Stomach (tissue), 8 donors: ENCODE measurements at regions not wholly inside any gene's neighbourhood (a gene's known extent, or its start where the extent isn't known, plus 50 kb on each side); places are given as distances from the start of the nearest gene placed in this dataset.

Experiments
- DNase-seq, 2 donors: peaks; one replicate each; pipeline versions ENCODE4 v3.0.0 to v3.0.0-alpha.2; 2013 to 2019
- H3K27ac ChIP-seq, 5 donors: fragments of 200-600 bp in 4 of 5; sonication (generic) in 4 of 5; one replicate each; pipeline ENCODE4 v1.5.1; 2013 to 2019; ENCODE audit warnings: mild to moderate bottlenecking in 1 of 5, moderate library complexity in 1 of 5
- H3K27me3 ChIP-seq, 3 donors: fragments of 200-600 bp; sonication (generic); one replicate each; pipeline ENCODE4 v1.5.1; 2017 to 2019; ENCODE audit warnings: mixed run types in 1 of 3
- H3K36me3 ChIP-seq, 4 donors: fragments of 200-600 bp; sonication (generic); 1 replicate in 3 of 4; 2 replicates in 1 of 4; pipeline ENCODE4 v1.5.1; 2016 to 2019
- H3K4me1 ChIP-seq, 4 donors: fragments of 200-600 bp; sonication (generic); one replicate each; pipeline ENCODE4 v1.5.1; 2016 to 2019
- H3K4me3 ChIP-seq, 4 donors: fragments of 200-600 bp; sonication (generic) in 3 of 4; one replicate each; pipeline ENCODE4 v1.5.1; 2016 to 2019; ENCODE audit warnings: mild to moderate bottlenecking in 1 of 4
- H3K9me3 ChIP-seq, 4 donors: fragments of 200-600 bp; sonication (generic); one replicate each; pipeline ENCODE4 v1.5.1; 2016 to 2019
- CTCF ChIP-seq, 7 experiments: fragments of 450-650 bp in 4 of 7; fragments of 200-600 bp in 3 of 7; sonication (generic) in 3 of 7; IDR thresholded peaks; one replicate each; pipeline ENCODE4 v1.5.1; 2016 to 2019; ENCODE audit warnings: antibody characterized with exemption in 7 of 7, control low read depth in 2 of 7, mild to moderate bottlenecking in 1 of 7
- EP300 ChIP-seq: sonication (generic); formaldehyde crosslinking; IDR thresholded peaks from one replicate; pipeline ENCODE4 v1.6.1; 2017; ENCODE audit warnings: antibody characterized with exemption
- POLR2A ChIP-seq, 4 donors: fragments of 450-650 bp; IDR thresholded peaks; one replicate each; pipeline ENCODE4 v1.6.1; 2016; ENCODE audit warnings: antibody characterized with exemption in 4 of 4, control low read depth in 2 of 4, mild to moderate bottlenecking in 1 of 4, moderate library complexity in 1 of 4
- POLR2AphosphoS5 ChIP-seq, 3 donors: sonication (generic); formaldehyde crosslinking; IDR thresholded peaks; one replicate each; pipeline ENCODE4 v1.6.1; 2016; ENCODE audit warnings: antibody characterized with exemption in 3 of 3
- WGBS, 5 donors: extraction: QIAGEN DNeasy Blood & Tissue Kit in 3 of 5; methylation state at CpG; one replicate each; pipeline versions ENCODE4 v1.1.5 to v1.1.7; 2013 to 2018; 5-methylcytosine and 5-hydroxymethylcytosine counted together
- intact Hi-C: fragments of 100-400 bp; cut with DNase I; formaldehyde crosslinking; loops from one replicate; pipeline ENCODE4 v1.15.1; 2023; ENCODE audit warnings: low total_unique reads
- donor health status: healthy with polysubstance abuse.
- donor health status: Bipolar disorder and iron deficiency.
- donor health status: healthy.

GRCh38 chr3:73175698-73176097 is 114.2 kb downstream of the EBLN2 start:
- 71 to 100% (median 88%) methylated on average over 1 of the region's 1 CpG for WGBS, 5 donors
- Histone ChIP-seq H3K36me3 (no peaks in the 10 kb centered on the region), H3K9me3 (no peaks in the 10 kb centered on the region), H3K4me1 (no peaks in the 10 kb centered on the region), H3K4me3 (no peak overlapping the region), H3K27ac (no peak overlapping the region), H3K27me3 (no peaks in the 10 kb centered on the region)
- no peak for DNase-seq
- intact Hi-C loops: no loop called here
- no peak for TF ChIP-seq POLR2A (IDR thresholded peaks at IDR 0.05)
- no peak for TF ChIP-seq CTCF (IDR thresholded peaks at IDR 0.05)
- TF ChIP-seq EP300: no peak
- TF ChIP-seq POLR2AphosphoS5 (IDR thresholded peaks at IDR 0.05): no peak

GRCh38 chr3:73176941-73177340 is 115.5 kb downstream of the EBLN2 start:
- Histone ChIP-seq H3K9me3 (no peaks in the 10 kb centered on the region), H3K27me3 (no peaks in the 10 kb centered on the region), H3K27ac (no peak overlapping the region), H3K4me3 (no peak overlapping the region), H3K36me3 (no peaks in the 10 kb centered on the region), H3K4me1 (no peaks in the 10 kb centered on the region)
- intact Hi-C loops: no loop called here
- DNase-seq: no peak
- TF ChIP-seq CTCF (IDR thresholded peaks at IDR 0.05): no peak
- TF ChIP-seq POLR2A (IDR thresholded peaks at IDR 0.05): no peak
- TF ChIP-seq EP300: no peak
- no peak for TF ChIP-seq POLR2AphosphoS5 (IDR thresholded peaks at IDR 0.05)
- WGBS, 5 donors: 78 to 91% (median 88%) methylated on average over 2 of the region's 2 CpGs

GRCh38 chr3:73177827-73178226 is 116.4 kb downstream of the EBLN2 start:
- Histone ChIP-seq H3K9me3 (no peaks in the 10 kb centered on the region), H3K27ac (no peak overlapping the region), H3K36me3 (no peaks in the 10 kb centered on the region), H3K27me3 (no peaks in the 10 kb centered on the region), H3K4me1 (no peaks in the 10 kb centered on the region), H3K4me3 (no peak overlapping the region)
- intact Hi-C loops: no loop called here
- TF ChIP-seq CTCF (IDR thresholded peaks at IDR 0.05) (no peak), POLR2AphosphoS5 (IDR thresholded peaks at IDR 0.05) (no peak)
- WGBS, 5 donors: 84 to 95% (median 89%) methylated on average over 1 of the region's 1 CpG
- DNase-seq: no peak

- Histone ChIP-seq H3K4me3 (no peak overlapping the region), H3K36me3 (no peaks in the 10 kb centered on the region), H3K27me3 (no peaks in the 10 kb centered on the region), H3K4me1 (no peaks in the 10 kb centered on the region), H3K27ac (no peak overlapping the region), H3K9me3 (no peaks in the 10 kb centered on the region)
- TF ChIP-seq POLR2A (IDR thresholded peaks at IDR 0.05) (no peak), POLR2AphosphoS5 (IDR thresholded peaks at IDR 0.05) (no peak), EP300 (no peak), CTCF (IDR thresholded peaks at IDR 0.05) (no peak)
- 92 to 98% (median 97%) methylated on average over 4 of the region's 4 CpGs for WGBS, 5 donors
- DNase-seq: no peak
- intact Hi-C loops: no loop called here
Observed at GRCh38 chr3:73179601-73180000, 118.1 kb downstream of the EBLN2 start.
